ENCODE measurements at regions not wholly inside any gene's neighbourhood (a gene's known extent, or its start where the extent isn't known, plus 50 kb on each side); places are given as distances from the start of the nearest gene placed in this dataset.
A peak's percentile ranks its signal among the peaks of the same experiment; 100 is the strongest.

DNA sequence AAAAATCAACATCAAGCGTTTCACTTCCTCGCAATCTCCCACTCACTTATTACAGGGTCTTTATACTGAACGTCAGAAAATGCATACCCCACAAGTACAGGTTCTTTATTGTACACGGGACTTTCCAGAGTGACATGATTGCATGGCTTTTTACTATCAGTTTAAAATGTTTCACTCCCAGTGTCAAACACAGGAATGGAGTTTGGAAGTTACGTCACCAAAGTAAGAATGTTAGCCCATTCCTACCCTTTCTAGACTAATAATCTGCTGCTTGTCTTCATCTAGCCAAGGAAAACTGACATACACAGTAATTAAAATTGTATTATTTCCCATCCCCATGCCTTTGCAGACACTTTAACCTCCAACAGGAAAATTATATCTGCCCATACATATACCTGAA lies 624.2 kb downstream of the BCL11B start:
- H3K36me3 ChIP-seq (ENCODE audit: control insufficient read depth, insufficient read depth, low read length): no peaks in the 10 kb centered on the region
- DNase-seq (ENCODE audit: low read depth in 4 of 6, low spot score in 6 of 6): no peak
- no peaks in the 10 kb centered on the region for H3K9me3 ChIP-seq (ENCODE audit: control insufficient read depth, insufficient read depth, low read length)
- no peak overlapping the region for H3K4me3 ChIP-seq (ENCODE audit: low read depth, low read length)
- no peaks in the 10 kb centered on the region for H3K4me1 ChIP-seq (ENCODE audit: control insufficient read depth, insufficient read depth, low read length)
- 100% methylated on average over 1 of the region's 5 CpGs for WGBS (ENCODE audit: insufficient coverage)
- H3K27me3 ChIP-seq (ENCODE audit: control insufficient read depth, insufficient read depth, low read length): no peaks in the 10 kb centered on the region
- no peak overlapping the region for H3K27ac ChIP-seq (ENCODE audit: low read depth, low read length)

DNA sequence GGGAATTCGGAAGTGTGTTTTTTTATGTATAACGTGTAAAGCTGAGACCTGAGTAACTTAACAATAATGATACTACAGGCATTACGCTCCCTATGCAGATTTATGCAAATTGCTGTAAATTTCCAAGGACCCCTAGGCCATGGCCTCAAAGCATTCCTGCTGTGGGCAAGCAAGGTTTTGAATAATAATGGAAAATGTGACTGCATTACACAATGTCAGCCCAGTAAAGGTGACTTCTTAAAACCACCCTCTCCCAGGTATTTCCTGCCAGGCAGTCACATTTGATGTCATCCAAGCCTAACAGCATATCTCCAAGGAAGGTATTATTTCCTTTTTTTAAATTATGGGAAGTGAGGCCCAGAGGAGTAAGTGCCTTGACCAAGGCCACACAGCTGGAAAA lies 621.0 kb downstream of the BCL11B start:
- Histone ChIP-seq H3K27ac (ENCODE audit: low read depth, low read length) (no peak overlapping the region), H3K4me1 (ENCODE audit: control insufficient read depth, insufficient read depth, low read length) (no peaks in the 10 kb centered on the region), H3K4me3 (ENCODE audit: low read depth, low read length) (no peak overlapping the region), H3K27me3 (ENCODE audit: control insufficient read depth, insufficient read depth, low read length) (no peaks in the 10 kb centered on the region), H3K9me3 (ENCODE audit: control insufficient read depth, insufficient read depth, low read length) (no peaks in the 10 kb centered on the region), H3K36me3 (ENCODE audit: control insufficient read depth, insufficient read depth, low read length) (no peaks in the 10 kb centered on the region)
- WGBS (ENCODE audit: insufficient coverage): no CpG with 5 or more reads among the region's 3 CpGs
- DNase-seq (ENCODE audit: low read depth in 4 of 6, low spot score in 6 of 6): no peak

DNA sequence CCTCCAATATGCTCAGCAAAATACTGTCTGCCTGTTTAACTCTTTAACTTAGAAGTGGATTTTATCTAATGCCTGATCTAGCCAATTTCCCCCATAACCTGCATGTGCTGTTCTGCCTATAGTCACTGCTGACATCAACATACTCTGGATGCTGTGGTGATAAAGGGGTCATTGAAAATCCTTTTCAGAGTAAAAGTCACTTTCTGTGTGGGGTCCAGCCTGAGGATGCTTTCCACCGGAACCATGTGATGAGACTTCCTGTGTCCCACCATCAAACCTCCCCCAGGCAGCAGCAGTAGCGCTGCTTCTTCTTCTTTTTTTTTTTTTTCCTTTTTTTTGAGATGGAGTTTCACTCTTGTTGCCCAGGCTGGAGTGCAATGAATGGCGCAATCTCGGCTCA lies 607.0 kb downstream of the BCL11B start:
- Histone ChIP-seq H3K27me3 (ENCODE audit: control insufficient read depth, insufficient read depth, low read length) (no peaks in the 10 kb centered on the region), H3K4me1 (ENCODE audit: control insufficient read depth, insufficient read depth, low read length) (no peaks in the 10 kb centered on the region), H3K4me3 (ENCODE audit: low read depth, low read length) (no peak overlapping the region), H3K27ac (ENCODE audit: low read depth, low read length) (no peak overlapping the region), H3K36me3 (ENCODE audit: control insufficient read depth, insufficient read depth, low read length) (no peaks in the 10 kb centered on the region), H3K9me3 (ENCODE audit: control insufficient read depth, insufficient read depth, low read length) (no peaks in the 10 kb centered on the region)
- peak in 1 of 6 donors; percentile 7 for DNase-seq (ENCODE audit: low read depth in 4 of 6, low spot score in 6 of 6)
- WGBS (ENCODE audit: insufficient coverage): 80% methylated on average over 4 of the region's 4 CpGs

DNA sequence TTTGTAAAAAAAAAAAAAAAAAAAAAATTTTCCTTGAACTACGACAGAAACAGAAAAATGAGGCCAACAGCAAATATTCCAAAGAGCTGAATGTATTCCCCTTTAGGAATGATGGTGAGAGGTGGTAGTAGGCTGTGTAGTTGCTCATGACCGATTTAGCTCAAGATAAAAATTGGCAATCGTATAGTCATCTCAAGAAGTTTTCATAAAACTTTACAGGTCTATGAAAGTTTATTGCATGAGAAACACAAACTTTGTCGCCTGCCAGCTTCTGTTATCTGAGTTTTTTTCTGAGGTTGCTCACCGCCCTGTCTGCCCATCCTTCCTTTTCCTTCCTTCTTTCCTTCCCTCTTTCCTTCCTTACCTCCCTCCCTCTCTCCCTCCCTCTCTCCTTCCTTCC lies 605.5 kb downstream of the BCL11B start:
- no peak for DNase-seq (ENCODE audit: low read depth in 4 of 6, low spot score in 6 of 6)
- Histone ChIP-seq H3K9me3 (ENCODE audit: control insufficient read depth, insufficient read depth, low read length) (no peaks in the 10 kb centered on the region), H3K4me3 (ENCODE audit: low read depth, low read length) (no peak overlapping the region), H3K36me3 (ENCODE audit: control insufficient read depth, insufficient read depth, low read length) (no peaks in the 10 kb centered on the region), H3K27ac (ENCODE audit: low read depth, low read length) (no peak overlapping the region), H3K27me3 (ENCODE audit: control insufficient read depth, insufficient read depth, low read length) (no peaks in the 10 kb centered on the region), H3K4me1 (ENCODE audit: control insufficient read depth, insufficient read depth, low read length) (no peaks in the 10 kb centered on the region)
- 100% methylated on average over 2 of the region's 5 CpGs for WGBS (ENCODE audit: insufficient coverage)

DNA sequence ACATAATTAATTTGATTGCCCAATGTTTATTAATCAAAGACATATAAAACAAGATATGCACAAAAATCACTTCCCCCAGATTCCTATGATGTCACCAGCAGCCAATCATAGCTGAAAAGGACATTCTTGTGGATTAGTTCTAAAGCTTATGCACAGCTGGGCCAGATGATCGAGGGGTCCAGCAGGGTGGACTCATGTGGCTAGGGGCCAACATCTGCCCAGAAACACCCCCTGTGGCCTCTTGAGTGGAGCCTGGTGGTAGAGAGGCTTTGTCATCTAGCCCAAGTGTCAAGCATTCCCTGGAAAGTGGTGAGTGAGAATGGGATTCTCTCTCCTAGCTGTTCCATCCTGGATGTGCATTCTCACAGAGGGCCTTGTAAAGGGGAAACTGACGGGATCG lies 590.0 kb downstream of the BCL11B start:
- 100% methylated on average over 2 of the region's 3 CpGs for WGBS (ENCODE audit: insufficient coverage)
- no peak for DNase-seq (ENCODE audit: low read depth in 4 of 6, low spot score in 6 of 6)
- Histone ChIP-seq H3K36me3 (ENCODE audit: control insufficient read depth, insufficient read depth, low read length) (no peaks in the 10 kb centered on the region), H3K27me3 (ENCODE audit: control insufficient read depth, insufficient read depth, low read length) (no peaks in the 10 kb centered on the region), H3K4me1 (ENCODE audit: control insufficient read depth, insufficient read depth, low read length) (peaks cover 3% of the 10 kb centered on the region), H3K27ac (ENCODE audit: low read depth, low read length) (no peak overlapping the region), H3K4me3 (ENCODE audit: low read depth, low read length) (no peak overlapping the region), H3K9me3 (ENCODE audit: control insufficient read depth, insufficient read depth, low read length) (no peaks in the 10 kb centered on the region)

DNA sequence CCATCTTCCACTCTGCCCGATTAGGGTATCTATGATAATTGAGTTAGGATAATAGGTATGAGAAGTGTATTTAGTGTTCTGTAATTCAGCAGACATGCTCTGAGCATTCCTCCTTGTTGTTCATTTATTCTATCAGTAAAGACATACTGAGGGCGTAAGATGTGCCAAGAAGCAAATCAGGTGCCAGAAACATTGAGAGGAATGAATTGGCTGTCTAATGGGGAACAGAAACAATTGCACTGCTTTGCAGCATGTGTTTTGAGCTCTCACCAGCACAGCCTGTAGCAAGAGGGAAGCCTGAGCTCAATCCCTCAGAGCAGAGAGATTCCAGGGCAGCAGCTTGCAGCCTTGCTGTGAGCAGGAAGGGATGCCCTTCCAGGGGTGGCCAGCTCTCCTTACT lies 589.3 kb downstream of the BCL11B start:
- 40% methylated on average over 1 of the region's 2 CpGs for WGBS (ENCODE audit: insufficient coverage)
- Histone ChIP-seq H3K27me3 (ENCODE audit: control insufficient read depth, insufficient read depth, low read length) (no peaks in the 10 kb centered on the region), H3K27ac (ENCODE audit: low read depth, low read length) (no peak overlapping the region), H3K4me1 (ENCODE audit: control insufficient read depth, insufficient read depth, low read length) (peaks cover 3% of the 10 kb centered on the region), H3K4me3 (ENCODE audit: low read depth, low read length) (no peak overlapping the region), H3K36me3 (ENCODE audit: control insufficient read depth, insufficient read depth, low read length) (no peaks in the 10 kb centered on the region), H3K9me3 (ENCODE audit: control insufficient read depth, insufficient read depth, low read length) (no peaks in the 10 kb centered on the region)
- peak in 2 of 6 donors; percentile 59 to 78 for DNase-seq (ENCODE audit: low read depth in 4 of 6, low spot score in 6 of 6)

DNA sequence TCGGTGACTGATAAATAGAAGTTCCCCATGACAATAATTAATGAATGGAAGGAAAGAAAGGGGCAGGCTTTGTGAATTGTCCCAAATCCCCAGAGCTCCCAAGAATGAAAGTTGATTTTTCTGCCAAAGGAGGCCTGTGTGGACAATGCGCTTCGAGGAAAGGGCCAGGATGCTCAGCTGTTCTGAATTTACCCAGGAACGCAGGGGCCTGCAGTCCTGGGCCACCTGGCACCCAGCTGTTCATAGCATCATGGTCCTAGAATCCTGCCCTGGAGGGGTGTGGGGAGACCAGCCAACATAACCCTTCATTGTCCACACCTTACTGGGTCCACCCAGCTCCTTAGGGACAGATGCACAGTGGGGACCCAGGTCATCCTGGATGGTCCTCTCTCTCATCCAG lies 587.5 kb downstream of the BCL11B start:
- H3K36me3 ChIP-seq (ENCODE audit: control insufficient read depth, insufficient read depth, low read length): no peaks in the 10 kb centered on the region
- H3K27me3 ChIP-seq (ENCODE audit: control insufficient read depth, insufficient read depth, low read length): no peaks in the 10 kb centered on the region
- DNase-seq (ENCODE audit: low read depth in 4 of 6, low spot score in 6 of 6): no peak
- H3K27ac ChIP-seq (ENCODE audit: low read depth, low read length): no peak overlapping the region
- peaks cover 3% of the 10 kb centered on the region for H3K4me1 ChIP-seq (ENCODE audit: control insufficient read depth, insufficient read depth, low read length)
- 46% methylated on average over 2 of the region's 4 CpGs for WGBS (ENCODE audit: insufficient coverage)
- no peak overlapping the region for H3K4me3 ChIP-seq (ENCODE audit: low read depth, low read length)
- H3K9me3 ChIP-seq (ENCODE audit: control insufficient read depth, insufficient read depth, low read length): no peaks in the 10 kb centered on the region

DNA sequence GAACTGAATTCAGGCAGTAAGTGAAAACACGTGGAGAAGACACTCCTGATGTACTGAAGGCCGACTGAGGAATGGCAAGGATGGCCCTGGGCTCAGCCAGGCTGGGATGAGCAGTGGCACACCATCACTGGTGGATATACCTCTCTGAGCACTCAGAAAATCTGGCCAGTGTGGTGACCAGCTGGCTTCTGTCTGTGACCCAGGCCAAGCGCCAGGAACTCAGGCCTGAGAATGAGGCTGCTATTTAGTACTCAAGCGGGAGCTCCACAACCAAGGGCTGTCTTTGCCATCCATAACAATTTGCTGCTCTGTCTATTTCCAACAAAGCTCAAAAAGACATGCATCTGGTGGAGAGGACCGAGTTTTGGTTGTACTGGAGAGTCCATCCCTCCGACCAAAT lies 586.3 kb downstream of the BCL11B start:
- H3K27ac ChIP-seq (ENCODE audit: low read depth, low read length): no peak overlapping the region
- H3K4me3 ChIP-seq (ENCODE audit: low read depth, low read length): no peak overlapping the region
- peak in 1 of 6 donors; percentile 18 for DNase-seq (ENCODE audit: low read depth in 4 of 6, low spot score in 6 of 6)
- no peaks in the 10 kb centered on the region for H3K36me3 ChIP-seq (ENCODE audit: control insufficient read depth, insufficient read depth, low read length)
- peaks cover 7% of the 10 kb centered on the region for H3K4me1 ChIP-seq (ENCODE audit: control insufficient read depth, insufficient read depth, low read length)
- H3K27me3 ChIP-seq (ENCODE audit: control insufficient read depth, insufficient read depth, low read length): no peaks in the 10 kb centered on the region
- H3K9me3 ChIP-seq (ENCODE audit: control insufficient read depth, insufficient read depth, low read length): no peaks in the 10 kb centered on the region
- 86% methylated on average over 3 of the region's 6 CpGs for WGBS (ENCODE audit: insufficient coverage)

DNA sequence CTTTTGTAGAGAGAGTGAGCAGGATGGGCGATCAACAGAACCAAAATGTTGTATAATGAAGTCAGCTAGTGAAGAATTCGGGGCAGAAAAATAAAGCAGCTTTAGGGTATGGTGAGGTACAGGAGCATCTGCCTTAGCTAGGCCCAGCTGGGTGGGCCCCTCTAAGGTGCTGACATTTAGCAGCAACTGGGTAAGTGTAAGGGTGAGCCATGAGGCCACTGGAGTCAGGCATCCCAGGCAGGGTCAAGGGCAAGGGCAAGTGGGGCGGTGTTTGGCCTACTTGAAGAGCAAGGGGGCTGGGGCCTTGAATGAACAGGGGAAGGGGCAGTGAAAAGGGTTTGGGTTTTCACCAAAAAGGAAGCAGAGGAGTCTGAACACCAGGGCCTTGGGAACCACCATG lies 583.6 kb downstream of the BCL11B start:
- no peak for DNase-seq (ENCODE audit: low read depth in 4 of 6, low spot score in 6 of 6)
- Histone ChIP-seq H3K4me1 (ENCODE audit: control insufficient read depth, insufficient read depth, low read length) (peaks cover 4% of the 10 kb centered on the region), H3K27me3 (ENCODE audit: control insufficient read depth, insufficient read depth, low read length) (no peaks in the 10 kb centered on the region), H3K9me3 (ENCODE audit: control insufficient read depth, insufficient read depth, low read length) (no peaks in the 10 kb centered on the region), H3K4me3 (ENCODE audit: low read depth, low read length) (no peak overlapping the region), H3K36me3 (ENCODE audit: control insufficient read depth, insufficient read depth, low read length) (no peaks in the 10 kb centered on the region), H3K27ac (ENCODE audit: low read depth, low read length) (no peak overlapping the region)
- 94% methylated on average over 3 of the region's 3 CpGs for WGBS (ENCODE audit: insufficient coverage)

DNA sequence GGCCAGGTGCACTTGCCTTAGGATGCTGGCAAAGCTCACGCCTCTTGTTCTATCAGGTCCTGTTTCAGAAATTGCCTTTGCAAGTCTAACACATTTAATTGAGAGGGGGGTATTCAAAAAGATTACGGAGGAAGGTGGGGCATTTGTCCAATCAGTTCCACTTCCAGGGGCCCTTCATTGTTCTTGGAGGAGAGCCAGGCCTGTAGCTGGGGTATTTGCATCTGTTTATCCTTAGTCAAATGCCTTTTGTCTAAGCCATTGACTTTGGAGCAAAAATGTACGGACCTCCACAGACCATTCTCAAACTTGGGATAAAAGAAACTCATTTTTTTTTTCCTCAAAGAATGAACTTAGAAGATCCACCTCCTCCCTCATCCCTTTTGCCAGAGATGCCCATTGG lies 582.0 kb downstream of the BCL11B start:
- H3K4me3 ChIP-seq (ENCODE audit: low read depth, low read length): no peak overlapping the region
- H3K27me3 ChIP-seq (ENCODE audit: control insufficient read depth, insufficient read depth, low read length): no peaks in the 10 kb centered on the region
- 41% methylated on average over 2 of the region's 3 CpGs for WGBS (ENCODE audit: insufficient coverage)
- peaks cover 4% of the 10 kb centered on the region for H3K4me1 ChIP-seq (ENCODE audit: control insufficient read depth, insufficient read depth, low read length)
- no peaks in the 10 kb centered on the region for H3K36me3 ChIP-seq (ENCODE audit: control insufficient read depth, insufficient read depth, low read length)
- DNase-seq (ENCODE audit: low read depth in 4 of 6, low spot score in 6 of 6): peak in 2 of 6 donors; percentile 18 to 54
- H3K9me3 ChIP-seq (ENCODE audit: control insufficient read depth, insufficient read depth, low read length): no peaks in the 10 kb centered on the region
- no peak overlapping the region for H3K27ac ChIP-seq (ENCODE audit: low read depth, low read length)

All from spinal cord (tissue), 9 donors.